Gastrocnemius medialis (tissue), 4 donors: ENCODE measurements at regions not wholly inside any gene's neighbourhood (a gene's known extent, or its start where the extent isn't known, plus 50 kb on each side); places are given as distances from the start of the nearest gene placed in this dataset.

ENCODE experiments used
- CTCF ChIP-seq, 5 experiments: fragments of 450-650 bp in 3 of 5; fragments of 200-600 bp in 2 of 5; sonication (generic) in 2 of 5; IDR thresholded peaks in 4 of 5; conservative IDR thresholded peaks in 1 of 5; 1 replicate in 4 of 5; 2 replicates in 1 of 5; pipeline ENCODE4 v1.5.1; 2016 to 2019; ENCODE audit warnings: antibody characterized with exemption in 5 of 5, mild to moderate bottlenecking in 3 of 5, moderate library complexity in 3 of 5
- POLR2A ChIP-seq, 2 donors: fragments of 450-650 bp; IDR thresholded peaks; one replicate each; pipeline ENCODE4 v1.6.1; 2017; ENCODE audit warnings: antibody characterized with exemption in 2 of 2, mild to moderate bottlenecking in 2 of 2, moderate library complexity in 2 of 2

GRCh38 chr3:68483601-68484000, 448.7 kb downstream of the TAFA4 start:
- TF ChIP-seq POLR2A (IDR thresholded peaks at IDR 0.05) (no peak), CTCF (IDR thresholded peaks at IDR 0.05 in 4 of 5, conservative IDR thresholded peaks at IDR 0.05 in 1 of 5) (no peak)
